T-helper 9 cell (primary cell): ENCODE measurements at regions not wholly inside any gene's neighbourhood (a gene's known extent, or its start where the extent isn't known, plus 50 kb on each side); places are given as distances from the start of the nearest gene placed in this dataset.

Experiments
- DNase-seq: peaks from one replicate; pipeline ENCODE4 v3.0.0-alpha.2; 2020

DNA sequence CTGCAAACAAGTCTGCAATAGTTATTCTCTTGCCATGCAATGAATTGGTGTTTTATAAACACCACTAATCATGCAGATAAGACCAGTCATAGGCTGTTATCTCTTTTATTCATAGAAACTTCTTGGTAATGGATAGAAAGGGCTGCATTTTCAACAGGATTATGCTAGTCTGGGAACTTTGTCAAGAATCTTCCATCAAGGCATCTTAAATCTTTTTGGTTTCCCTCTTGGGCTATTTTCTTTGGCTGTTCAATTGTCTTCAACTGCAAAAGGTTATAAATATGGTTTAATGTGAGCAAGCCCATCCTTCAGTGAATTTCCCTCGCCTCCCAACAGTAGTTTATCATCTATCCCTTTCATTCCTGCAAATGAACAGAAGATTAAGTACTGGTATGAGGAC is 59.0 kb upstream of the MINAR1 start:
- no peak for DNase-seq

DNA sequence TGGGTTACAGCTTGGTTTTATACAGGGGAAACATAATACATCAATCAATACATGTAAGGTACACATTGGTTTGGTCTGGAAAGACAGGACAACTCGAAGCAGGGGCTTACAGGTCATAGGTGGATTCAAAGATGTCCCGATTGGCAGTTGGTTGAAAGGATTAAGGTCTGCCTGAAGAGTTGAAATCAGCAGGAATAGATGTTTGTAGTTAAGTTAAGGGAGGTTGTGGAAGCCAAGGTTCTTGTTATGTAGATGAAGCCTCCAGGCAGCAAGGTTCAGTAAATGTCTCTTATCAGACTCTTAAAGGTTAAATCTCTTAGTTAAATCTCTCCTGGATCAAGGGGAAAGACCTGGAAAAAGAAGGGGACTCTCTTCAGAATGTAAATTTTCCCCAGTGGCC is 58.4 kb upstream of the MINAR1 start:
- no peak for DNase-seq

DNA sequence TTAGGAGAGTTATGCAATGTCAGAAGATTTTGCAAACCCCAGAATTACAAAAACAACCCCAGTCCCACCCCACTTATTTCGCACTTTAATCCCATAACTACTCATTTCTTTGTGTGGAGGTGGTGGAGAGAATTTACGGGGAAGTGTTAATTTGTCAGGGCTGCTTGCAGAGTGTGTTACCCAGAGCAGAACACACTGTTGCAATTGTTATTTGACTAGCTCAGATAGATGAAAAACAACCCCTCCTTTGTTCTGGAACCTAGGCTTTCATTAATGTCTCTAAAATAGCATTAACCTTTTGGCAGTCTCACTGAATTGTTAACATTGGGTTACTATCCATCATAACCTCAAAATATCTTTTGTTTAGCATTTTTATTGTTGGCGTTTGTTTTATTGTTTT is 55.8 kb upstream of the MINAR1 start:
- DNase-seq = no peak

DNA sequence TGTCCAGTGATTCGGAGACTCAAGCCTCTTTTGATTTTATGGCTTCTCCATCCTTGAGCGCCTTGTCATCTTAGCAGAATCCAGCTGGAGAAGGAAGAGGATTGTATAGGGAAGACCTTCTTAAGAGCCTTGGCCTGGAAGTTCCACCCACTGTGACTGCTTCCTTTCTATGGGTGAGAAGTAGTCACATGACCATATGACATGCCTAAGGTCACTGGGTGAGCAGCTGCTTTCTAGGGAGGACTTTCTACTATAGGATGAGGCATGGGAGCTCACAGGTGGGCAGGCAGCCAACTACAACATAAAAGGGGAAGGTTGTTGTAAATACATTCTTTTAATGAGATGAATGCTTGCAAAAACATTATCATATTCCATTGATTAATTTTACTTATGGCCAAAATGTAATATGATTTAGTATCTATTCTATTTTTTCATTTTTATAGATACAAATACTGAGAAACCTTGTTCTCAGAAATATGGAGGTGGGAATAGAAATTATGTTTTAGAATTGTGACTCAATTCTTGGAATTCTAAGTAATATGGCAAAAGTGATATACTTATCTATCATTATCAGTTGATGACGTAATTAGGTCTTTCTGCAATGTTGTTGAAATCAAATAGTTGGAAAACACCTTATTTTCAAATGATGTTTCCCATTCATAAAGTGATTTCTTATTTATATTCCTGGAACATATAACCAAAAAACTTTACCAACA is 53.6 kb upstream of the MINAR1 start:
- DNase-seq = no peak

DNA sequence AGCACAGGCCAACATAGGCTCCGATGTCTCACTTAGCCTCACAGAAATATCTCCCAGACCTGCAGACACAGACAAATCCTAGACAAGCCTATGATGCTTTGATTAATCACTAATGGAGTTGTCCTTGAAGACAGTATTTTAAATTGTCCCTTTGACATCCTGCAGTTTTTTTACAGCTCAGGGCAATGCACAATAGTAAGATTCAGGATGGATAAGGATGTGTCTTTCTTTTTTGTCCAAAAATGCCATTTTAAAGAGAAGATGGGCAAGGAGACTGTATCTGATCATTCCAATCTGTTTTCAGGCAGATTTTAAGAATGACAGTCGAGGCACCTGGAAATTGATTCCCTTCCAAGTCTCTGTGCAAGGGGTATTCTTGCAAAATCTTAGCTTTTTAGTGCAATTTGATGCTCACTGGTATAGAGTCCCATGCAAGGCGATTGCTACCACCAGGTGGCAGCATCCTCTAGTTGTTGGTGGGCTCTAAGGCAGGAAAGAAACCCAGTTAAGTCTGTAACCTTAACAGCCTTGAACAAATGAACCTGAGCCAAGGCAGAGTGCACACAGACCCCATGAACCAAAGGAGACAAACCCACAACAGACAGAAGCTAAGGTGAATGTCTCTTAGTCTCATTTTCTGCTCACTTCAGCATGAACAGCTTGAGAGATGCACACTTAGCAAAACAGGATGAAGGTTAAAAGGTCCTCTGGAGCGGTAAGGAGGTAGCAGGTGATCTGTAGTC is 51.2 kb upstream of the MINAR1 start:
- peak; percentile 72 for DNase-seq

DNA sequence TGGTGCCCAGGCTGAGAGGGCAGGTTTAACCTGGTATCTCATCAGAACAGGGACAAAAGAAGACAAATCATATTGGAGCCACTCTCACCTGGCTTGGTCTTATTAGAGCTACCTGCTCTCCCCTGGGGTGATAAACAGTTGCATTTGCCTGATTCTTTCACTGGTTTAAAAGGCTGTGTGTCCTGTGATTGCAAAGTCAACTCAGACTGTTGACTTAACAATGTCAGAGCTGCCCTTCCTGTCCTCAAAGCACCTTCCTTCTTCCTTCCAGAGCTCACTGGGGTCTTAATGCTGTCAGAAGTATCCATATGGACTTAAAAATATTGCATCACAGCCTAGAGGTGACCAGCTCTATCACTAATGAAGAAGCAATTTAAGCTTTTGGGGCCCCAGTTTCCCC is 50.5 kb upstream of the MINAR1 start:
- no peak for DNase-seq
